Epithelial cell of esophagus (primary cell): ENCODE measurements at regions not wholly inside any gene's neighbourhood (a gene's known extent, or its start where the extent isn't known, plus 50 kb on each side); places are given as distances from the start of the nearest gene placed in this dataset.

Experiments
- DNase-seq: peaks from one replicate; pipeline ENCODE4 v3.0.0; 2010; ENCODE audit warnings: low read depth
- H3K4me3 ChIP-seq: 2 replicates; pipeline ENCODE4 v1.5.1; 2011; ENCODE audit warnings: mild to moderate bottlenecking, low read length, control low read depth
- CTCF ChIP-seq: IDR thresholded peaks from 2 replicates; pipeline ENCODE4 v1.5.1; 2011; ENCODE audit warnings: low read depth, mild to moderate bottlenecking, low read length, control low read depth, inconsistent platforms; ENCODE audit not compliant: insufficient read depth; ENCODE audit errors: missing control alignments

GRCh38 chr10:78390817-78391216 is 357.2 kb downstream of the RPS24 start:
- H3K4me3 ChIP-seq, result no peak overlapping the region
- no peak for TF ChIP-seq CTCF
- DNase-seq, result no peak

GRCh38 chr10:78391585-78391984 is 357.9 kb downstream of the RPS24 start:
- H3K4me3 ChIP-seq, result no peak overlapping the region
- TF ChIP-seq CTCF, result no peak
- DNase-seq, result no peak

GRCh38 chr10:78392197-78392596 is 358.5 kb downstream of the RPS24 start:
- DNase-seq, result no peak
- no peak for TF ChIP-seq CTCF
- H3K4me3 ChIP-seq, result no peak overlapping the region

GRCh38 chr10:78393094-78393493 is 359.4 kb downstream of the RPS24 start:
- no peak overlapping the region for H3K4me3 ChIP-seq
- TF ChIP-seq CTCF, result no peak
- no peak for DNase-seq

GRCh38 chr10:78394047-78394446 is 360.4 kb downstream of the RPS24 start:
- TF ChIP-seq CTCF, result no peak
- H3K4me3 ChIP-seq, result no peak overlapping the region
- DNase-seq, result no peak

GRCh38 chr10:78395162-78395561 is 361.5 kb downstream of the RPS24 start:
- no peak overlapping the region for H3K4me3 ChIP-seq
- no peak for TF ChIP-seq CTCF
- DNase-seq, result no peak

- H3K4me3 ChIP-seq, result no peak overlapping the region
Measured at GRCh38 chr10:78396754-78397153, 363.1 kb downstream of the RPS24 start.

More at GRCh38 chr10:78396754-78397153, 363.1 kb downstream of the RPS24 start:
- TF ChIP-seq CTCF, result no peak
- DNase-seq, result no peak
